GM19035 (cell line): ENCODE measurements at regions not wholly inside any gene's neighbourhood (a gene's known extent, or its start where the extent isn't known, plus 50 kb on each side); places are given as distances from the start of the nearest gene placed in this dataset.
"Not testable (repeated sequence)": the region's sequence is repeated elsewhere in the genome, so short reads cannot be mapped to it uniquely, and the experiment has no call there.

Experiments
- ATAC-seq: cut with Tn5 transposase; IDR thresholded peaks from one replicate; pipeline ENCODE4 v1.9.1; 2021; ENCODE audit not compliant: unreplicated experiment

- not testable (repeated sequence) for ATAC-seq
Observed at GRCh38 chr7:143704813-143705212, 52.7 kb downstream of the CTAGE6 start.

- ATAC-seq, result peak; percentile 99
Observed at GRCh38 chr7:143700759-143701699, 56.5 kb downstream of the CTAGE6 start.
